RWPE1 (cell line): ENCODE measurements at regions not wholly inside any gene's neighbourhood (a gene's known extent, or its start where the extent isn't known, plus 50 kb on each side); places are given as distances from the start of the nearest gene placed in this dataset.
"Not testable (repeated sequence)": the region's sequence is repeated elsewhere in the genome, so short reads cannot be mapped to it uniquely, and the experiment has no call there.

Source experiments
- CTCF ChIA-PET: fragments of 350-600 bp; sonication (Branson Sonifier 250); formaldehyde crosslinking; extraction: SDS; loops from one replicate; lab custom pipeline; 2021; lab: Yijun Ruan, JAX
- POLR2A ChIA-PET: fragments of 400-600 bp; formaldehyde crosslinking; extraction: SDS; loops from one replicate; lab custom pipeline; 2020; ENCODE audit warnings: antibody characterized with exemption; ENCODE audit not compliant: low non-redundant PET; lab: Yijun Ruan, JAX
- DNase-seq: peaks from one replicate; pipeline ENCODE4 v3.0.0; 2012; ENCODE audit warnings: low spot score
- H3K27ac ChIP-seq: fragments of 450-650 bp; 2 replicates; pipeline ENCODE4 v1.5.1; 2017
- CTCF ChIP-seq: fragments of 450-650 bp; conservative IDR thresholded peaks from 2 replicates; pipeline ENCODE4 v1.5.1; 2017; ENCODE audit warnings: low read depth, mild to moderate bottlenecking

GRCh38 chr5:104095527-104095926, 532.9 kb upstream of the NUDT12 start:
- ChIA-PET POLR2A (no interaction called here), CTCF (no interaction called here)
- DNase-seq, result no peak
- TF ChIP-seq CTCF, result no peak
- H3K27ac ChIP-seq, result no peak overlapping the region

GRCh38 chr5:104088876-104089778, 526.5 kb upstream of the NUDT12 start:
- DNase-seq, result no peak
- H3K27ac ChIP-seq, result no peak overlapping the region
- ChIA-PET CTCF (no interaction called here), POLR2A (no interaction called here)
- no peak for TF ChIP-seq CTCF

- ChIA-PET CTCF (interaction anchor here (0.9 kb wide), 1 partner anchor 25 kb away, joined by 3 read pairs; no protein-coding TSS in a partner anchor), POLR2A (no interaction called here)
- no peak for DNase-seq
- H3K27ac ChIP-seq, result no peak overlapping the region
- TF ChIP-seq CTCF, result no peak
Observed at GRCh38 chr5:104084896-104085295, 522.3 kb upstream of the NUDT12 start.

GRCh38 chr5:104082754-104083153, 520.2 kb upstream of the NUDT12 start:
- ChIA-PET POLR2A (no interaction called here), CTCF (interaction anchor here (0.6 kb wide), 1 partner anchor 690 kb away, joined by 3 read pairs; no protein-coding TSS in a partner anchor)
- no peak for TF ChIP-seq CTCF
- no peak overlapping the region for H3K27ac ChIP-seq
- no peak for DNase-seq

GRCh38 chr5:104081232-104081631, 518.6 kb upstream of the NUDT12 start:
- no peak for TF ChIP-seq CTCF
- no peak for DNase-seq
- CTCF ChIA-PET, result no interaction called here
- H3K27ac ChIP-seq, result no peak overlapping the region
- POLR2A ChIA-PET, result no interaction called here

- no peak for DNase-seq
- no peak overlapping the region for H3K27ac ChIP-seq
- CTCF ChIA-PET, result interaction anchor here (0.6 kb wide), 1 partner anchor 10 kb away, joined by 6 read pairs; no protein-coding TSS in a partner anchor
- POLR2A ChIA-PET, result no interaction called here
- no peak for TF ChIP-seq CTCF
Observed at GRCh38 chr5:104080646-104081175, 518.1 kb upstream of the NUDT12 start.

GRCh38 chr5:104079861-104080645, 517.5 kb upstream of the NUDT12 start:
- CTCF ChIA-PET, result interaction anchor here (0.6 kb wide), 1 partner anchor 9 kb away, joined by 6 read pairs; no protein-coding TSS in a partner anchor
- not testable (repeated sequence) for DNase-seq

More at GRCh38 chr5:104079861-104080645, 517.5 kb upstream of the NUDT12 start:
- POLR2A ChIA-PET, H3K27ac ChIP-seq: not testable (repeated sequence)
